Lower leg skin (tissue), 4 donors: ENCODE measurements at regions not wholly inside any gene's neighbourhood (a gene's known extent, or its start where the extent isn't known, plus 50 kb on each side); places are given as distances from the start of the nearest gene placed in this dataset.

Experiments used
- DNase-seq, 2 donors: peaks; one replicate each; pipeline ENCODE4 v3.0.0-alpha.2; 2019; ENCODE audit warnings: low spot score in 2 of 2
- H3K4me3 ChIP-seq: fragments of 200-600 bp; sonication (generic); 2 replicates; pipeline ENCODE4 v1.5.1; 2017; ENCODE audit warnings: mild to moderate bottlenecking, low read depth; ENCODE audit not compliant: poor library complexity, severe bottlenecking
- POLR2A ChIP-seq, 2 donors: fragments of 450-650 bp; IDR thresholded peaks; one replicate each; pipeline ENCODE4 v1.6.1; 2016 to 2017; ENCODE audit warnings: antibody characterized with exemption in 2 of 2, mild to moderate bottlenecking in 1 of 2, moderate library complexity in 1 of 2
- WGBS, 2 donors: methylation state at CpG; one replicate each; pipeline ENCODE4 v1.1.5; 2018; 5-methylcytosine and 5-hydroxymethylcytosine counted together
- intact Hi-C: fragments of 100-400 bp; cut with DNase I; formaldehyde crosslinking; loops from one replicate; pipeline ENCODE4 v1.15.0; 2023; ENCODE audit warnings: low total_unique reads
- TF ChIP-seq, protein P1 (sequence below), 3 donors: fragments of 450-650 bp; IDR thresholded peaks; one replicate each; pipeline ENCODE4 v1.5.1; 2016; ENCODE audit warnings: antibody characterized with exemption in 3 of 3, mild to moderate bottlenecking in 3 of 3, moderate library complexity in 2 of 3

DNA sequence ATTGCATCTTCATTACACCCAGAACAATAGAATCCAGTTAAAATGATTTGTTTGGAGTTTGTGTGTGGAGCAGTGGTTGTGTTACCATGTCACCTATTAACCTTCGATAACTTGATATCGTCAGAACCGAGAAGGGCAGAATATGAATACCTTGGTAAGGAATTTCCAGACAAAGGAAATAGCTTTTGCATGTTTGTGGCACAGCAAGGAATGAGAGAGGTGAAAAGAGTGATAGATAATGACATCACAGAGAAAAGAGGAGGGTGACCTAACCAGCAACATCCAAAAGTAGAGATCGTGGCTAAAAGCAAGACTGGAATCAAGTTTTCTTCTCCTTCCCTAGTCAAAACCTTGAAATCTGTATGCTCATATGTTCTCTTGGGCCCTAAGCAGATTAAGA, 244.6 kb upstream of the NEGR1 start:
- DNase-seq = no peak
- TF ChIP-seq, protein P1, sequence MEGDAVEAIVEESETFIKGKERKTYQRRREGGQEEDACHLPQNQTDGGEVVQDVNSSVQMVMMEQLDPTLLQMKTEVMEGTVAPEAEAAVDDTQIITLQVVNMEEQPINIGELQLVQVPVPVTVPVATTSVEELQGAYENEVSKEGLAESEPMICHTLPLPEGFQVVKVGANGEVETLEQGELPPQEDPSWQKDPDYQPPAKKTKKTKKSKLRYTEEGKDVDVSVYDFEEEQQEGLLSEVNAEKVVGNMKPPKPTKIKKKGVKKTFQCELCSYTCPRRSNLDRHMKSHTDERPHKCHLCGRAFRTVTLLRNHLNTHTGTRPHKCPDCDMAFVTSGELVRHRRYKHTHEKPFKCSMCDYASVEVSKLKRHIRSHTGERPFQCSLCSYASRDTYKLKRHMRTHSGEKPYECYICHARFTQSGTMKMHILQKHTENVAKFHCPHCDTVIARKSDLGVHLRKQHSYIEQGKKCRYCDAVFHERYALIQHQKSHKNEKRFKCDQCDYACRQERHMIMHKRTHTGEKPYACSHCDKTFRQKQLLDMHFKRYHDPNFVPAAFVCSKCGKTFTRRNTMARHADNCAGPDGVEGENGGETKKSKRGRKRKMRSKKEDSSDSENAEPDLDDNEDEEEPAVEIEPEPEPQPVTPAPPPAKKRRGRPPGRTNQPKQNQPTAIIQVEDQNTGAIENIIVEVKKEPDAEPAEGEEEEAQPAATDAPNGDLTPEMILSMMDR (IDR thresholded peaks at IDR 0.05) = no peak
- no peak for TF ChIP-seq POLR2A (IDR thresholded peaks at IDR 0.05)
- H3K4me3 ChIP-seq = no peak overlapping the region
- intact Hi-C loops = no loop called here
- 91 to 92% methylated on average over 4 of the region's 4 CpGs for WGBS, 2 donors

DNA sequence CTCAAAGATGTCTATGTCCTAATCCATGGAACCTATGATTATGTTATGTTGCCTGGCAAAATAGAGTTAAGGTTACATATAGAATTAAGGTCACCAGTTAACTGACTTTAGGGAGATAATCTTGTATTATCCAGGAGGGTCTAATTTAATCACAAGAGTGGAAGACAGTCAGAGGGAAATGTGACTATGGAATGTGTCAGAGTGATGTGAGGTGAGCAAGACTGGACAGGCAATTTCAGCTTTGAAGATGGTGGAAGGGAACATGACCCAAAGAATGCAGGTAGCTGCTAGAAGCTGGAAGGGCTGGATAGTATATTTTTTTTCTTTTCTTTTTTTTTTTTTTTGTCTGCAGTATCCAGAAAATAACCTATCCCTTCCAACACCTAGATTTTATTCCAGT, 241.7 kb upstream of the NEGR1 start:
- TF ChIP-seq POLR2A (IDR thresholded peaks at IDR 0.05) = no peak
- TF ChIP-seq, protein P1 (IDR thresholded peaks at IDR 0.05) = no peak
- intact Hi-C loops = no loop called here
- no peak overlapping the region for H3K4me3 ChIP-seq
- no peak for DNase-seq

DNA sequence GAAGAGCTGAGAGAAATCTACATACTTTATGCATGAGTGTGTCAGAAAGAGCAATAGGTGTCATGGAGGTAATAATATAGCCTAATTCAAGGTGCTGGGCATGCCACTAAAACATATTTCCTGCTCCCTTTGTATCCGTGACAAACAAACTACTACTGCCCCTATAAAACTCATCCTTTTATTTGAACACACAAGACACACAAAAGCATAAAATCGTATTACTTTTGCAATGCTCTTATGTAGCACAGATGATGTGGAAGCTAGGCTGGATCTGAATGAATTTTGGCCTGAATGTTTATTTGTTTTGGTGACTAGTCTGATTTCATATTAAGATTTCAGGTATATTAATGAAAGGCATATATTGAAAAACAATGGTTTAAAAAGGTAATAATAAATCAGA, 239.3 kb upstream of the NEGR1 start:
- 73 to 80% methylated on average over 2 of the region's 2 CpGs for WGBS, 2 donors
- no peak for TF ChIP-seq POLR2A (IDR thresholded peaks at IDR 0.05)
- TF ChIP-seq, protein P1 (IDR thresholded peaks at IDR 0.05) = no peak
- intact Hi-C loops = no loop called here
- DNase-seq = no peak
- H3K4me3 ChIP-seq = no peak overlapping the region

DNA sequence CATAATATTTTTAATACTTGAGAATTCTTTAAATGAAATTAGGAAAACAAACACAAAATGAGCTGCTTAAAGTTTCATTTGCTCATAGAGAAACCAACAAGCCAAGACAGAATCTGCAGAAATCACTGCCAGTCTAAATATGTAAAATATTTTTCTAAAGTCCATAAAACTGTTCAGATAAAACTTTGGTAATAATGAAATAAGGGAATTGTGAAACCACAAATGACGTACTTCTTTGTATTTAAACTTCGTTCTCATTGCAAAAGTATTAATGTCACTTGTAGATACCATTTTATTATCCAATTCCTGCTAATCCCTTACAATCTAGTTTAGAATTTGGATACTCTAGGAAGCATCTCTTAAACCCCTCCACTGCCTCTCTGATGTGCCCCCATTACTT, 234.5 kb upstream of the NEGR1 start:
- no peak overlapping the region for H3K4me3 ChIP-seq
- intact Hi-C loops = no loop called here
- TF ChIP-seq, protein P1 (IDR thresholded peaks at IDR 0.05) = no peak
- TF ChIP-seq POLR2A (IDR thresholded peaks at IDR 0.05) = no peak
- DNase-seq = no peak
- WGBS, 2 donors = 70 to 82% methylated on average over 2 of the region's 2 CpGs

DNA sequence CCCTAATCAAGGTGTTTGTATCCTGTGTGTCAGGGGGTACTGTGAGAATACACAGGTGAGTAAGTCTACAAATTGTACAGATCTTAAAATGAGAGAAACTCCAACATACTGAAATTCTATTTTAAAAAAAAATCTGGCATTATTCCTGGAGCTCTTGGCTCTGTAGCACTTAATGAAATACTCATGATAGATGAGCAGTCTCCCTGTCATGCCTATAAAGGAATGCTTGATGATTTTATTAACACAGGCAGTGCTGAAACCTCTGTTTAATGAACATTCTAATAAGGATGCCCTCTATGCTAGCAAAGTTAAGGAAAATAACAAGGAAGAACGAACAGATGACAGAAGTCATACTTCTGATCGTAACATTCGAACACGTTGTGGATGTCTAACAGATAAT, 233.9 kb upstream of the NEGR1 start:
- TF ChIP-seq, protein P1 (IDR thresholded peaks at IDR 0.05) = no peak
- TF ChIP-seq POLR2A (IDR thresholded peaks at IDR 0.05) = no peak
- 57 to 72% methylated on average over 4 of the region's 4 CpGs for WGBS, 2 donors
- no peak for DNase-seq
- no peak overlapping the region for H3K4me3 ChIP-seq
- intact Hi-C loops = no loop called here

DNA sequence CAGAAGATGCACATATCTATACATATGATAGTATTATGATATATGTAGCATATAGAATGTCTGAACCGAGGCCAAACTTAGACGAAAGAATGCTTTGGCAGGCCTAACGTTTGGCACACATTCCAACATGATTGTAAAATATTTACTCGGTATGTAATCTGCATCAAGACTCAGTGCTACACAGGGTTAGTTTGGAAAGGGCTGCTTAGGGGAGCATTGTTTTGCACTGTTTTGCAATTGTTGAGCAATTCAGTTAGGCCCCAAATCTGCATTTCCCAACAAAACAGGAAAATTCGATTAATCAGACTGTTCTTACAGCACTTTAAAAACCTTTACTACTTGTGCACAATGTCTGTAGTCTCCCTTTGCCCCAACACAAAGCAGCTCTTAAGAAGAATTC, 216.0 kb upstream of the NEGR1 start:
- TF ChIP-seq, protein P1 (IDR thresholded peaks at IDR 0.05) = no peak
- no peak for TF ChIP-seq POLR2A (IDR thresholded peaks at IDR 0.05)
- no peak for DNase-seq
- 21 to 26% methylated on average over 5 of the region's 5 CpGs for WGBS, 2 donors
- no peak overlapping the region for H3K4me3 ChIP-seq
- intact Hi-C loops = no loop called here
